NCI-H2196 treated with DMSO at 0.1 percent for 48 hours (cell line): ENCODE measurements at regions not wholly inside any gene's neighbourhood (a gene's known extent, or its start where the extent isn't known, plus 50 kb on each side); places are given as distances from the start of the nearest gene placed in this dataset.

ENCODE experiments used
- DNase-seq: peaks from one replicate; lab custom pipeline; 2025; ENCODE audit not compliant: unreplicated experiment; lab: John Stamatoyannopoulos, UW

DNA sequence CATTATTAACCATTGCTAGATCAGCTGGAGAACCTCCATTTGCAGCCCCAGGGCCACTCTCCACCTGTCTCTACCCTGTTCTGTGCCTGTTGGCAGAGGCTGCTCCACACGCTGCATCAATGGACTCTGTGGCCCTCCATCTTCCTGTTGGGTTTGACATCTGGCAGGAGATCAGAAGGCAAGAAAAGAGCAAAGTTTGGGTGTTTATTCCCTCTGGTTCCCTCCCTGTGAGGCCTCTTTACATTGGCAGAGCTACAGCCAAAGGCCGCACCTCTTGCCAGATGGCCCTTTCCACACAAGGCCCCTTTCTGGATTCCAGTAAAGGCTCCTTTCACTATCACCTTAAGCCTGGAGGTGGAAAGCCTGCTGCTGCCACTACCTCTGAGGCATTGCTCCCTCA is 110.9 kb upstream of the RND3 start:
- no peak for DNase-seq

DNA sequence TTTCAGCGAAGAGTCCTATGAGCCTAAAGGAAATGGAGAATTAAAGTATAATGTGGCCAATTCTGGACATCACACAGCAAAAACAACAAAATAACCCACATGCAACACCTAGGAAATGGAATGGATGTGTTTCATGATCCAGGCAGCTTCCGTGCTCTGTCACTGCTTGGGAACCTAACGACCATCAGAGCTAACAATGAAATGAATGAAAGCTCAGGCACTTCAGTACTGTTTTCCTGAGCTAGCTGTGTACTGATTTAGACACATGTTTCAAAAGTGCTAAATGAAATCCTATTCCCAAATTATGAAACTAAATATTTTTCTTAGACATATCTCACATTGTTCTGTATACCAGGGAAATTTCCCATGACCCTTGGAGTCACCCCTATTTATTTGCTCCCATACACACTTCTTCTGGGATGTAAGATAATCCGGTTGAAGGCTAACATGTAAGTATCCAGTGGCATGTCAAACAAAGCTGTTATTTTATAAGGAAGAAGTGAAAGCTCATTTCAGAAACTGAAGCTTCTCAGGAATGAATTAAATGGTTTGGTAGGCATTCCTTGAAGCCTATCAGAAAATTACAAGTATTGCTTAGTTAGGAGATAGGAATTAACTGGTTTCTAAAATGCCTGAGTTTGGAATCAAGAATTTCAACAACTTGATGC is 108.5 kb upstream of the RND3 start:
- no peak for DNase-seq

DNA sequence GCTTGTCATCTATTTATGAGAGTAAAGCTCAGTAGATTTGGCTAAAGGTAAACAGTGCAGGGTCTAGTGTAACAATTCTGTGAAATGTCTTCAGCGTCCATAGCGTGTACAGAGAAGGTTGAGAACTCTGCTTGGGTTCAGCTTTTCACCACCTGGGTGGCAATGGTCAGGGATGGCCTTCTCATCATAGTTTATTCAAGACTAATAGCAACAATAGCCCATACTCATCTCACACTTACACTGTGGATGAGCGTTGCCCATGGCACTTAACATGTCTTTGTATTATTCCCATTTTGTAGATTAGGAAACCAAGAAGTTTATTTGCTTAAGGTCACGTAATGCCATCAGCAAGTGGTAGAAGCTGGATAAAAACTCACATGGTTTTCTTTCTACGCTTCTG is 106.8 kb upstream of the RND3 start:
- DNase-seq, result no peak

DNA sequence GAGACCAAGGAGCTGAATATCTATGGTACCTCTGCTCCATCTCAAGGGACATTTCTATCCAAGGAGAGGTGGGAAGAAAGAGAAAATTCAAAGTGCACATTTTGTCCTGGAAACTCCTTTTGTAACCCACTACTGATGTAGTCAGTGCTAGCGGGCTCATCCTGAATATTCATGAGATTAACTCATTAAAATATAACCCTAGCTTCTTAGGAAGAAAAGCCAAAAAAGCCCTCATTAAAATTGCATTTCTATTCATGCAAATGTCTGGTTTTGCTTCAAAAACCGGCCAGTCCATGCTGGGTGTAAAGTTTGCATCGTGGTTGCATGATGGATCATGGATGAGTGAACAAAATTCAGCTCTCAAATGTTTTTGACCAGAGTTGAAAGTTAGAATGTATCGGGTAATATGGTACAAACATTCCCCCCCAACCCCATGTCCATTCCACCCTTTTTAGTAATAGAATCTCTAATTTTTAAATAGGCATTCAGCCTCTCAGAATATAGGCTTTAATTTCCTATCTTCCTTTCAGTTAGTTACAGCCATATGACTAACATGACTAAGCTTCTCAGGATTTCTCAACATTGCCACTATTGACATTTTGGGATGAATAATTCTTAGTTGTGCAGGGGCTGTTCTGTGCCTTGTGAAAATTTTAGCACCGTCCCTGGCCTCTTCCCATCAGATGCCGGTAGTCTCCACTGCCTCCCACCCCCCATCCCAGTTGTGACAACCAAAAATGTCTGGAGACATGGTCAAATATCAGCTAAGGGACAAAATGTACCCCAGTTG is 104.2 kb upstream of the RND3 start:
- DNase-seq, result no peak

DNA sequence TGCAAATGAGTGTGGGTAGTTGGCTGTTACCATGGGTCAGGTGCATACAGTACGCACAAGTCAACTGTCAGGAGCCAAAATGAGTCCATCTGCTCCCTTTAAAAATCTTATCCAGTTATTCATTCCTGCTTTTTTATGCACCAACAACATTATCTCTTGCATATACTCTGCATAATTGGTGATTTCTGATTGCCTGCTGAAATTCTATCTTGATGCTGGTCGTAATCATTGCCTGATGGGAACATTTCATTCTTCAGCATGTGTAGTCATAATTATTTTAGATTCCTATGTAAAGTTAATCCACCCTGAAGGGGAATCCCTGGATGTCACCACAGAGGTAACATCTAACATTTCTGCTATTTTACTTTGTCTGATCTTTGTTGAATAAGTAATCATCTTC is 102.2 kb upstream of the RND3 start:
- no peak for DNase-seq

- no peak for DNase-seq
These were observed 101.0 kb upstream of the RND3 start for GRCh38 chr2:150588506-150588870.

- DNase-seq, result no peak
These were observed 100.4 kb upstream of the RND3 start for GRCh38 chr2:150587547-150588505.

DNA sequence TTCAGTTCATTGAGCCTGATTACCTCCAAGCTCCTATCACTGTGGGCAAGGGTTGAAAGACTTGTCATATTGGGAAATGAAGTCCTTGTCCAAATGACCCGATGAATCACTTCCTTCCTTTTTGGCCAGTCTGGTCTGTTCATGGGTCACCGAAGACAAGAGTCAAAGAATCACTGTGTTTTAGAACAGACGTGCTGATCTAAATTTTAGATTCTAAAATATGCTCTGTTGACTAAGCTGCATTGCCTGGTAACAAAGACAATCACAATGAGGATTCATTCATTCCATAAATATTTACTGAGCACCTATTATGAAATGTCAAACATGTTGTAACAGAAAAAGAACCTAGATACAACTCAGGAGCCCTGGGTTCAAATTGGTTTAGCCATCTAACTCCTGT is 99.4 kb upstream of the RND3 start:
- DNase-seq, result no peak

- DNase-seq, result no peak
These were observed 97.9 kb upstream of the RND3 start for GRCh38 chr2:150585221-150585971.

- no peak for DNase-seq
These were observed 96.6 kb upstream of the RND3 start for GRCh38 chr2:150584081-150584480.

- no peak for DNase-seq
These were observed 94.4 kb upstream of the RND3 start for GRCh38 chr2:150581717-150582472.

GRCh38 chr2:150578481-150578880 is 91.0 kb upstream of the RND3 start:
- no peak for DNase-seq

- no peak for DNase-seq
These were observed 88.4 kb upstream of the RND3 start for GRCh38 chr2:150575861-150576260.

DNA sequence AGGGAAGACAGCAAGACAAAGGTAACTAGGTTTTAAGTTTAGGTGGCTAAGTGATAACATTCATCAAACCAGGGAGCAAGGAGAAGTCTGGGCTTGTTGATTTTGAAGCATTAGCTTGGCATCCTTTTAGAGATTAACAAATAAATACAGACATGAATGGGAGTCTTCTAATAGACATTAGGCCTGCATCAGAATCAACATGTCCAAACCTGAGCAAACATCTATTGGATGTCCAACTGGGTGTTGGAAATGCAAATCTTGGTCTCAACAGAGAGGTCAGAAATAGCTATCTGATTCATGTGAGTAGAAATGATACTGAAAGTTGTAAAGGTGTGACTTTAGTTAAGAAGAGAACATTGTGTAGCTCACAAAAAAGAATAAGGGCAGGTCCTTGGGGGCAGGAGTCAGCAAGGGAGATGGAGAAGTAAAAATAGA is 85.5 kb upstream of the RND3 start:
- DNase-seq, result no peak

DNA sequence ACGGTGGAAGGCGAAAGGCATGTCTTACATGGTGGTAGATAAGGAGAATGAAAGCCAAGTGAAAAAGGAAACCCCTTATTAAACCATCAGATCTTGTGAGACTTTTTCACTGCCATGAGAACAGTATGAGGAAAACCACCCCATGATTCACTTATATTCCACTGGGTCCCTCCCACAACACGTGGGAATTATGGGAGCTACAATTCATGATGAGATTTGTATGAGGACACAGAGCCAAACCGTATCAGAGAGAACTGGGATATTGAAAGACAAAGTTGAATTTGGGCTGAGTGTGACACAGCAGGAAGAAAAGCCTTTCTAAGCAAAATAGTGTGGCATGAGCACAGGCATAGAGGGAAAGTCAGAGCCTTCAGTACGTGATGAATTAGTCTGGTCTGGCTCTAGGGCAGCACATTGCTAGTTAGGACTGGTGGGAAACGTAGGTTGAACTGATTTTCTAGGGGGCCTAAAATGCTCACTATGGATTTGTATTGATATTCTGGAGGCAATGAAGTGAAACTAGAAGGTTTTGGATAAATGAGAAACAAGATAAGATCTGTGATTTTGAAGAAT is 84.8 kb upstream of the RND3 start:
- no peak for DNase-seq

DNA sequence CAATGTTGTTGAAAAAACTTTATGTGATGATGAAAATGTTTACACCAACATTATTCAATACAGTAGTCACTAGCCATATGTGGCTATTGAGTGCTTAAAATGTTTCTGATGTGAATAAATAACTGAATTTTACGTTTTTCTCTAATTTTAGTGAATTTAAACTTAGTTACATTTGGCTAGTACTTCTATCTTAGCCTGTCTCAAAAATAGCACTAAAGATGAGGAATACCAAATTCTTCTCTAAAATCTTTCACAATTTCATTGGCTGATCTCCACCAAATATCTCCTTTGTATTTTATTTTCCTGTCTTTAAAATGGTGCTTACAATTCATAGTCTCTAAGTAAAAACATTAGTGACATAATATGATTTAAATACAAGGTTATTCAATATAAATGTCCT is 83.7 kb upstream of the RND3 start:
- no peak for DNase-seq

DNA sequence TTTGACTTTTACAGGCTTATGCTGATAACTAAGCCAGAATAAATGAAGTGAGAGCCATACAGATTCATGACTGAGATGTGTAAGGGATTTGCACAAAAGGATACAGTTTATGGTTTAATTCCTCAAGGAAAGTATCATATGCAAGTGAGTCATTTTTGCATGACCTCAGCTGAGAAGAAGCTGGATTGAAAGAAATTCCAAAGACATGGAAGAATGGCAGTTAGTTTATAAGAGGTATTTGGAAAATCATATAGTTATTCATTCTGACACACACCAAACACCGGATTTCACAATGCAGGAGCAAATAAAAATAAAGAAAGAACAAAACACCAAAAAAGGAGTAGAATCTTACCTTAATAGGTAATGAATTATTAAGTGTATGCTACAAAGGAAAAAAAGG is 83.2 kb upstream of the RND3 start:
- no peak for DNase-seq

- no peak for DNase-seq
These were observed 82.3 kb upstream of the RND3 start for GRCh38 chr2:150569761-150570160.

- DNase-seq, result no peak
These were observed 80.4 kb upstream of the RND3 start for GRCh38 chr2:150567771-150568301.

- DNase-seq, result no peak
These were observed 78.8 kb upstream of the RND3 start for GRCh38 chr2:150566289-150566688.
